CD14-positive monocyte (primary cell): ENCODE measurements at regions not wholly inside any gene's neighbourhood (a gene's known extent, or its start where the extent isn't known, plus 50 kb on each side); places are given as distances from the start of the nearest gene placed in this dataset.

ENCODE experiments used
- DNase-seq, 3 donors: peaks; one replicate each; pipeline ENCODE4 v3.0.0-alpha.2; 2011 to 2022
- H2AFZ ChIP-seq: 2 replicates; pipeline ENCODE4 v1.6.0; 2012; ENCODE audit warnings: mild to moderate bottlenecking, low read depth, low read length, inconsistent platforms; ENCODE audit not compliant: insufficient read depth, poor library complexity, severe bottlenecking
- H3K27ac ChIP-seq, 2 donors: 1 replicate in 1 of 2; 2 replicates in 1 of 2; pipeline ENCODE4 v1.5.1; 2012 to 2013; ENCODE audit warnings: low read length in 2 of 2, control low read depth in 1 of 2, inconsistent platforms in 1 of 2, low read depth in 1 of 2, mild to moderate bottlenecking in 1 of 2
- H3K27me3 ChIP-seq, 2 donors: one replicate each; pipeline versions ENCODE4 v1.6.0 to v1.6.1; 2011 to 2013; ENCODE audit warnings: low read length in 2 of 2; ENCODE audit not compliant: control insufficient read depth in 2 of 2, insufficient read depth in 2 of 2
- H3K36me3 ChIP-seq, 2 donors: replicated peaks in 1 of 2; 1 replicate in 1 of 2; 2 replicates in 1 of 2; pipeline versions ENCODE4 v1.5.1 to v1.6.1; 2012 to 2013; ENCODE audit warnings: low read length in 2 of 2, control low read depth in 1 of 2, inconsistent platforms in 1 of 2, mild to moderate bottlenecking in 1 of 2; ENCODE audit not compliant: insufficient read depth in 2 of 2, control insufficient read depth in 1 of 2
- H3K4me1 ChIP-seq, 2 donors: 1 replicate in 1 of 2; 2 replicates in 1 of 2; pipeline versions ENCODE4 v1.5.1 to v1.6.1; 2012 to 2013; ENCODE audit warnings: low read length in 2 of 2, control low read depth in 1 of 2, inconsistent platforms in 1 of 2, mild to moderate bottlenecking in 1 of 2, moderate library complexity in 1 of 2; ENCODE audit not compliant: insufficient read depth in 2 of 2, control insufficient read depth in 1 of 2
- H3K4me2 ChIP-seq: replicated peaks from 2 replicates; pipeline ENCODE3; 2012; ENCODE audit warnings: low read length, moderate library complexity, mild to moderate bottlenecking; ENCODE audit not compliant: poor library complexity, severe bottlenecking; ENCODE audit errors: extremely low read depth
- H3K4me3 ChIP-seq, 3 experiments: fragments of 200-600 bp in 1 of 3; sonication (generic) in 1 of 3; replicated peaks in 1 of 3; 1 replicate in 2 of 3; 2 replicates in 1 of 3; pipeline ENCODE4 v1.5.1; 2011 to 2013; ENCODE audit warnings: low read length in 3 of 3, mild to moderate bottlenecking in 3 of 3, control low read depth in 2 of 3, low read depth in 2 of 3, inconsistent platforms in 1 of 3, moderate library complexity in 1 of 3
- H3K79me2 ChIP-seq: 2 replicates; pipeline ENCODE4 v1.6.0; 2012; ENCODE audit warnings: mild to moderate bottlenecking, control low read depth, inconsistent platforms, low read length, moderate library complexity; ENCODE audit not compliant: insufficient read depth
- H3K9ac ChIP-seq: 2 replicates; pipeline ENCODE4 v1.6.0; 2017; ENCODE audit warnings: low read length, mild to moderate bottlenecking; ENCODE audit not compliant: insufficient read depth, poor library complexity, severe bottlenecking
- H3K9me3 ChIP-seq, 2 donors: replicated peaks in 1 of 2; 1 replicate in 1 of 2; 2 replicates in 1 of 2; pipeline versions ENCODE4 v1.5.1 to v1.6.1; 2012 to 2013; ENCODE audit warnings: low read length in 2 of 2, control low read depth in 1 of 2; ENCODE audit not compliant: control insufficient read depth in 1 of 2, insufficient read depth in 1 of 2
- H4K20me1 ChIP-seq: 2 replicates; pipeline ENCODE4 v1.6.0; 2012; ENCODE audit warnings: mild to moderate bottlenecking, low read length, control low read depth, moderate library complexity; ENCODE audit not compliant: insufficient read depth
- H3K27ac Mint-ChIP-seq, 7 donors: one replicate each; pipeline ENCODE4 v1.8.0; 2020; ENCODE audit warnings: mild to moderate bottlenecking in 7 of 7, mixed read lengths in 7 of 7, moderate library complexity in 6 of 7, inconsistent platforms in 2 of 7
- H3K27me3 Mint-ChIP-seq, 3 donors: one replicate each; pipeline ENCODE4 v1.8.0; 2021 to 2022; ENCODE audit warnings: low read depth in 3 of 3, mild to moderate bottlenecking in 3 of 3, mixed read lengths in 3 of 3, moderate library complexity in 3 of 3, inconsistent platforms in 1 of 3
- H3K36me3 Mint-ChIP-seq, 2 donors: one replicate each; pipeline ENCODE4 v1.8.0; 2020; ENCODE audit warnings: mixed read lengths in 2 of 2, inconsistent platforms in 1 of 2, mild to moderate bottlenecking in 1 of 2
- H3K4me1 Mint-ChIP-seq: one replicate; pipeline ENCODE4 v1.8.0; 2020; ENCODE audit warnings: mild to moderate bottlenecking, mixed read lengths
- H3K4me3 Mint-ChIP-seq, 2 donors: one replicate each; pipeline ENCODE4 v1.8.0; 2020; ENCODE audit warnings: mild to moderate bottlenecking in 2 of 2, mixed read lengths in 2 of 2, moderate library complexity in 1 of 2
- H3K9me3 Mint-ChIP-seq, 7 donors: one replicate each; pipeline ENCODE4 v1.8.0; 2020 to 2022; ENCODE audit warnings: mixed read lengths in 7 of 7, mild to moderate bottlenecking in 6 of 7, moderate library complexity in 6 of 7, inconsistent platforms in 2 of 7
- CTCF ChIP-seq: fragments of 200-600 bp; IDR thresholded peaks from one replicate; pipeline ENCODE4 v1.8.0; 2022; ENCODE audit warnings: antibody characterized with exemption, mild to moderate bottlenecking
- WGBS: methylation state at CpG from one replicate; pipeline ENCODE4 v1.1.5; 2013; ENCODE audit warnings: missing lambda C conversion rate; ENCODE audit not compliant: insufficient coverage; 5-methylcytosine and 5-hydroxymethylcytosine counted together
- intact Hi-C, 2 donors: fragments of 100-400 bp; cut with micrococcal nuclease; formaldehyde crosslinking; loops; one replicate each; pipeline versions ENCODE4 v1.15.0 to v1.15.1; 2023

- Histone ChIP-seq H3K9me3 (no peaks in the 10 kb centered on the region), H3K27ac (no peak overlapping the region), H3K79me2 (no peaks in the 10 kb centered on the region), H3K4me1 (no peaks in the 10 kb centered on the region), H4K20me1 (no peaks in the 10 kb centered on the region), H3K4me2 (no peak overlapping the region), H3K9ac (no peak overlapping the region), H3K36me3 (no peaks in the 10 kb centered on the region), H3K27me3 (no peaks in the 10 kb centered on the region), H2AFZ (no peak overlapping the region), H3K4me3 (no peak overlapping the region)
- Mint-ChIP-seq H3K4me1 (no peaks in the 10 kb centered on the region), H3K4me3 (no peak overlapping the region), H3K27me3 (peaks cover 1 to 6% (median 2%) of the 10 kb centered on the region in 3 donors), H3K27ac (no peak overlapping the region), H3K9me3 (peaks cover 0 to 7% (median 3%) of the 10 kb centered on the region in 7 donors), H3K36me3 (no peaks in the 10 kb centered on the region)
- intact Hi-C loops: no loop called here
- DNase-seq: no peak
- no peak for TF ChIP-seq CTCF
- 100% methylated on average over 1 of the region's 4 CpGs for WGBS
These were observed 136.3 kb downstream of the BCOR start for GRCh38 chrX:39961441-39961840.

GRCh38 chrX:39965051-39965573, 132.6 kb downstream of the BCOR start:
- intact Hi-C loops: no loop called here

More at GRCh38 chrX:39965051-39965573, 132.6 kb downstream of the BCOR start:
- H3K4me3 ChIP-seq: no peak overlapping the region
- no CpG with 5 or more reads among the region's 1 CpG for WGBS
- no peaks in the 10 kb centered on the region for H3K9me3 ChIP-seq
- H3K4me1 ChIP-seq: peaks cover 0 to 7% of the 10 kb centered on the region in 2 donors
- Mint-ChIP-seq H3K4me3 (no peak overlapping the region), H3K27ac (no peak overlapping the region), H3K4me1 (peaks cover 2% of the 10 kb centered on the region), H3K36me3 (no peaks in the 10 kb centered on the region), H3K27me3 (peaks cover 0 to 8% (median 6%) of the 10 kb centered on the region in 3 donors), H3K9me3 (peaks cover 0 to 9% (median 3%) of the 10 kb centered on the region in 7 donors)
- no peak for TF ChIP-seq CTCF
- H3K36me3 ChIP-seq: no peaks in the 10 kb centered on the region
- no peaks in the 10 kb centered on the region for H3K79me2 ChIP-seq
- no peak overlapping the region for H3K9ac ChIP-seq
- no peak for DNase-seq
- H4K20me1 ChIP-seq: no peaks in the 10 kb centered on the region
- no peak overlapping the region for H3K27ac ChIP-seq
- H3K27me3 ChIP-seq: no peaks in the 10 kb centered on the region
- H3K4me2 ChIP-seq: no peak overlapping the region
- no peak overlapping the region for H2AFZ ChIP-seq
